H1 (cell line): ENCODE measurements at regions not wholly inside any gene's neighbourhood (a gene's known extent, or its start where the extent isn't known, plus 50 kb on each side); places are given as distances from the start of the nearest gene placed in this dataset.

Experiments used
- CTCF ChIA-PET: fragments of 300-600 bp; sonication (Branson Sonifier 250); formaldehyde crosslinking; loops from one replicate; lab custom pipeline; 2021; ENCODE audit not compliant: partially characterized antibody; lab: Charles Lee
- POLR2A ChIA-PET: fragments of 300-600 bp; sonication (Branson Sonifier 250); formaldehyde crosslinking; loops from one replicate; lab custom pipeline; 2021; ENCODE audit warnings: inconsistent platforms; ENCODE audit not compliant: partially characterized antibody; lab: Charles Lee
- DNase-seq, 2 experiments: peaks; one replicate each; pipeline versions ENCODE4 v3.0.0 to v3.0.0-alpha.2; 2010 to 2022; ENCODE audit warnings: low spot score in 2 of 2, low read depth in 1 of 2, mixed read lengths in 1 of 2
- FAIRE-seq: peaks from 2 replicates; lab custom pipeline; 2011; peaks lifted over from hg19 to GRCh38; lab: Jason Lieb, UNC
- H2AFZ ChIP-seq: 2 replicates; pipeline ENCODE4 v1.8.1; 2012; ENCODE audit warnings: low read length, inconsistent platforms
- H2AK5ac ChIP-seq: 2 replicates; pipeline ENCODE4 v1.6.1; 2013; ENCODE audit warnings: low read depth, low read length
- H2BK120ac ChIP-seq: replicated peaks from 2 replicates; pipeline ENCODE3; 2013; ENCODE audit warnings: low read depth, low read length, inconsistent platforms
- H2BK12ac ChIP-seq: 2 replicates; pipeline ENCODE4 v1.6.1; 2013; ENCODE audit warnings: low read depth, low read length
- H2BK15ac ChIP-seq: 2 replicates; pipeline ENCODE4 v1.6.1; 2013; ENCODE audit warnings: low read length
- H2BK20ac ChIP-seq: 2 replicates; pipeline ENCODE4 v1.6.1; 2013; ENCODE audit warnings: low read length
- H2BK5ac ChIP-seq: 2 replicates; pipeline ENCODE4 v1.6.1; 2013; ENCODE audit warnings: low read depth, low read length
- H3K14ac ChIP-seq: 2 replicates; pipeline ENCODE4 v1.6.1; 2013; ENCODE audit warnings: inconsistent platforms; ENCODE audit not compliant: insufficient read length
- H3K18ac ChIP-seq: 2 replicates; pipeline ENCODE4 v1.6.1; 2013; ENCODE audit warnings: low read length; ENCODE audit errors: extremely low read depth
- H3K23ac ChIP-seq: 2 replicates; pipeline ENCODE4 v1.6.1; 2013; ENCODE audit warnings: inconsistent platforms; ENCODE audit not compliant: insufficient read length
- H3K23me2 ChIP-seq: 2 replicates; pipeline ENCODE4 v1.6.1; 2013; ENCODE audit warnings: low read depth, low read length
- H3K27ac ChIP-seq: 2 replicates; pipeline ENCODE4 v1.6.1; 2011; ENCODE audit warnings: low read depth, low read length, inconsistent platforms
- H3K27me3 ChIP-seq, 4 experiments: replicated peaks in 1 of 4; 1 replicate in 1 of 4; 2 replicates in 3 of 4; pipeline versions ENCODE4 v1.6.1 to v1.8.1; 2011 to 2013; ENCODE audit warnings: low read length in 3 of 4, mild to moderate bottlenecking in 3 of 4, inconsistent platforms in 2 of 4, mixed read lengths in 2 of 4, moderate library complexity in 1 of 4; ENCODE audit not compliant: control insufficient read depth in 3 of 4, insufficient read depth in 3 of 4; ENCODE audit errors: extremely low read depth in 1 of 4
- H3K36me3 ChIP-seq, 4 experiments: 2 replicates each; pipeline versions ENCODE4 v1.6.1 to v1.8.1; 2011 to 2013; ENCODE audit warnings: mild to moderate bottlenecking in 4 of 4, low read length in 3 of 4, moderate library complexity in 2 of 4, control low read depth in 1 of 4, inconsistent platforms in 1 of 4; ENCODE audit not compliant: insufficient read depth in 4 of 4, control insufficient read depth in 2 of 4
- H3K4ac ChIP-seq: replicated peaks from 2 replicates; pipeline ENCODE3; 2013; ENCODE audit warnings: low read length, low read depth, mixed read lengths, inconsistent platforms; ENCODE audit not compliant: insufficient read length
- H3K4me1 ChIP-seq, 4 experiments: replicated peaks in 1 of 4; 1 replicate in 1 of 4; 2 replicates in 3 of 4; pipeline versions ENCODE4 v1.6.1 to v1.8.1; 2011 to 2013; ENCODE audit warnings: low read length in 3 of 4, inconsistent platforms in 2 of 4, mixed read lengths in 1 of 4; ENCODE audit not compliant: insufficient read depth in 4 of 4, control insufficient read depth in 3 of 4
- H3K4me2 ChIP-seq, 2 experiments: 2 replicates each; pipeline versions ENCODE4 v1.6.1 to v1.8.1; 2011 to 2013; ENCODE audit warnings: low read depth in 2 of 2, low read length in 2 of 2, control low read depth in 1 of 2, inconsistent platforms in 1 of 2, mild to moderate bottlenecking in 1 of 2; ENCODE audit not compliant: insufficient read depth in 1 of 2
- H3K4me3 ChIP-seq, 4 experiments: fragments of 200-600, 300-600 bp in 1 of 4; sonication (generic), shearing (Covaris generic), sonication (Bioruptor Twin) in 1 of 4; 2 replicates each; pipeline versions ENCODE4 v1.5.1 to v1.8.1; 2011 to 2016; ENCODE audit warnings: low read length in 4 of 4, low read depth in 3 of 4, control low read depth in 2 of 4, inconsistent platforms in 2 of 4, mild to moderate bottlenecking in 2 of 4, mixed read lengths in 1 of 4, moderate library complexity in 1 of 4; ENCODE audit not compliant: insufficient read depth in 2 of 4; ENCODE audit errors: extremely low read depth in 1 of 4
- H3K56ac ChIP-seq: replicated peaks from 2 replicates; pipeline ENCODE3; 2013; ENCODE audit warnings: low read depth, mild to moderate bottlenecking, mixed read lengths, low read length, inconsistent platforms; ENCODE audit not compliant: insufficient read length
- H3K79me1 ChIP-seq: 2 replicates; pipeline ENCODE4 v1.6.1; 2013; ENCODE audit warnings: low read depth, low read length, control low read depth
- H3K79me2 ChIP-seq, 2 experiments: 2 replicates each; pipeline versions ENCODE4 v1.6.1 to v1.8.1; 2012 to 2013; ENCODE audit warnings: low read length in 2 of 2, mild to moderate bottlenecking in 2 of 2, inconsistent platforms in 1 of 2; ENCODE audit not compliant: insufficient read depth in 2 of 2, control insufficient read depth in 1 of 2
- H3K9ac ChIP-seq, 4 experiments: replicated peaks in 1 of 4; 1 replicate in 1 of 4; 2 replicates in 3 of 4; pipeline versions ENCODE4 v1.6.1 to v1.8.1; 2011 to 2013; ENCODE audit warnings: low read depth in 3 of 4, low read length in 3 of 4, control low read depth in 2 of 4, mild to moderate bottlenecking in 2 of 4, moderate library complexity in 2 of 4, inconsistent platforms in 1 of 4; ENCODE audit errors: extremely low read depth in 1 of 4
- H3K9me3 ChIP-seq, 2 experiments: 2 replicates each; pipeline versions ENCODE4 v1.6.1 to v1.8.1; 2012 to 2013; ENCODE audit warnings: mild to moderate bottlenecking in 2 of 2, moderate library complexity in 2 of 2, control low read depth in 1 of 2, inconsistent platforms in 1 of 2, low read depth in 1 of 2, low read length in 1 of 2, mixed read lengths in 1 of 2; ENCODE audit not compliant: insufficient read depth in 2 of 2
- H4K20me1 ChIP-seq, 2 experiments: replicated peaks in 1 of 2; 2 replicates each; pipeline versions ENCODE3 to v1.8.1; 2011 to 2013; ENCODE audit warnings: inconsistent platforms in 2 of 2, low read length in 2 of 2, mild to moderate bottlenecking in 1 of 2; ENCODE audit not compliant: insufficient read depth in 2 of 2, control insufficient read depth in 1 of 2
- H4K5ac ChIP-seq: 2 replicates; pipeline ENCODE4 v1.6.1; 2013; ENCODE audit warnings: low read length, low read depth, mixed read lengths, inconsistent platforms; ENCODE audit not compliant: insufficient read length
- H4K8ac ChIP-seq: 2 replicates; pipeline ENCODE4 v1.8.0; 2013; ENCODE audit warnings: mild to moderate bottlenecking, moderate library complexity, low read length, inconsistent platforms; ENCODE audit not compliant: insufficient read depth; ENCODE audit errors: extremely low read depth
- H4K91ac ChIP-seq: replicated peaks from 2 replicates; pipeline ENCODE3; 2013; ENCODE audit warnings: low read length, mixed read lengths, inconsistent platforms; ENCODE audit not compliant: insufficient read length
- ASH2L ChIP-seq: fragments of 200-600, 300-600 bp; sonication (generic); IDR thresholded peaks from one replicate; pipeline ENCODE4 v1.7.1; 2017; ENCODE audit warnings: low read length
- ATF2 ChIP-seq: IDR thresholded peaks from 2 replicates; pipeline ENCODE4 v1.6.1; 2012; ENCODE audit warnings: low read length, inconsistent platforms
- CBX5 ChIP-seq: fragments of 300-800, 300-1000 bp; sonication (generic); IDR thresholded peaks from 2 replicates; pipeline ENCODE4 v1.7.1; 2016; ENCODE audit warnings: antibody characterized with exemption, low read length, low read depth
- CEBPB ChIP-seq: IDR thresholded peaks from 2 replicates; pipeline ENCODE4 v1.6.1; 2012; ENCODE audit warnings: low read depth, low read length
- CHD1 ChIP-seq: IDR thresholded peaks from 2 replicates; pipeline ENCODE4 v1.6.1; 2012; ENCODE audit warnings: low read depth, low read length, improper control_type of control experiment
- CREB1 ChIP-seq: IDR thresholded peaks from 2 replicates; pipeline ENCODE4 v1.6.1; 2012; ENCODE audit warnings: inconsistent platforms
- MAX ChIP-seq: IDR thresholded peaks from 2 replicates; pipeline ENCODE4 v1.6.1; 2012; ENCODE audit warnings: inconsistent platforms
- RBBP5 ChIP-seq: IDR thresholded peaks from 2 replicates; pipeline ENCODE4 v1.7.1; 2012; ENCODE audit warnings: low read depth, mild to moderate bottlenecking, inconsistent platforms, low read length, moderate library complexity, borderline replicate concordance
- WGBS, 2 experiments: shearing (Covaris generic) in 1 of 2; methylation state at CpG; one replicate each; pipeline versions ENCODE4 v1.1.6 to v1.1.7; 2013 to 2015; ENCODE audit warnings: low lambda C conversion rate in 2 of 2, mixed read lengths in 2 of 2, inconsistent platforms in 1 of 2, low coverage in 1 of 2, missing lambda C conversion rate in 1 of 2; ENCODE audit not compliant: insufficient replicate concordance in 2 of 2, insufficient coverage in 1 of 2, insufficient read length in 1 of 2; ENCODE audit errors: extremely low coverage in 1 of 2, missing lambda C conversion rate in 1 of 2; 5-methylcytosine and 5-hydroxymethylcytosine counted together
- TF ChIP-seq, protein P1 (sequence below): IDR thresholded peaks from 2 replicates; pipeline ENCODE4 v1.6.1; 2012; ENCODE audit warnings: inconsistent platforms

GRCh38 chr6:156719720-156720563, 57.2 kb upstream of the ARID1B start:
- H3K56ac ChIP-seq: peak overlapping the region; percentile 60
- H4K5ac ChIP-seq: peak overlapping the region; percentile 69
- H2BK20ac ChIP-seq: peak overlapping the region; percentile 98
- H3K18ac ChIP-seq: peak overlapping the region; percentile 93
- peak overlapping the region; percentile 95 for H2BK120ac ChIP-seq
- H3K4ac ChIP-seq: peak overlapping the region; percentile 80
- peak overlapping the region; percentile 99 for H4K91ac ChIP-seq
- H3K9ac ChIP-seq: no peak overlapping the region
- H3K36me3 ChIP-seq: no peaks in the 10 kb centered on the region
- ChIA-PET CTCF (interaction anchor here (0.6 to 1.9 kb wide), 8 partner anchors 11 to 254 kb away, joined by 3 to 8 read pairs (median 3); no protein-coding TSS in a partner anchor), POLR2A (interaction anchor here (1.6 kb wide), 2 partner anchors 11 to 369 kb away, joined by 3 to 4 read pairs; no protein-coding TSS in a partner anchor)
- FAIRE-seq (no peak), DNase-seq (peak in 1 of 2 experiments; percentile 66)
- peak overlapping the region; percentile 96 for H2BK5ac ChIP-seq
- H3K27ac ChIP-seq: peak overlapping the region; percentile 43; the same call in 1 of the 2 replicates
- H3K14ac ChIP-seq: no peak overlapping the region
- H3K27me3 ChIP-seq: no peaks in the 10 kb centered on the region
- no peak overlapping the region for H3K23ac ChIP-seq
- no peaks in the 10 kb centered on the region for H3K79me1 ChIP-seq
- peak overlapping the region; percentile 98; the same call in 1 of the 2 replicates for H2BK15ac ChIP-seq
- peaks cover 14 to 28% (median 24%) of the 10 kb centered on the region in 4 experiments; a peak in 6 of 7 replicates for H3K4me1 ChIP-seq
- TF ChIP-seq CBX5 (no peak), MAX (peak; percentile 73), CREB1 (0 out of 2 replicates have a peak, but pooled peaks have one; percentile 3), CHD1 (no peak), ASH2L (peak; percentile 62), ATF2 (no peak), RBBP5 (0 out of 2 replicates have a peak, but pooled peaks have one; percentile 32), CEBPB (peak; percentile 93)
- TF ChIP-seq, protein P1, sequence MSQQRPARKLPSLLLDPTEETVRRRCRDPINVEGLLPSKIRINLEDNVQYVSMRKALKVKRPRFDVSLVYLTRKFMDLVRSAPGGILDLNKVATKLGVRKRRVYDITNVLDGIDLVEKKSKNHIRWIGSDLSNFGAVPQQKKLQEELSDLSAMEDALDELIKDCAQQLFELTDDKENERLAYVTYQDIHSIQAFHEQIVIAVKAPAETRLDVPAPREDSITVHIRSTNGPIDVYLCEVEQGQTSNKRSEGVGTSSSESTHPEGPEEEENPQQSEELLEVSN: peak; percentile 77
- peak overlapping the region; percentile 100 for H2BK12ac ChIP-seq
- no peaks in the 10 kb centered on the region for H3K79me2 ChIP-seq
- H3K9me3 ChIP-seq: no peaks in the 10 kb centered on the region
- no peaks in the 10 kb centered on the region; the same call in 1 of the 2 replicates for H3K23me2 ChIP-seq
- no peaks in the 10 kb centered on the region for H4K20me1 ChIP-seq
- H2AK5ac ChIP-seq: peak overlapping the region; percentile 87; the same call in 1 of the 2 replicates
- H2AFZ ChIP-seq: peak overlapping the region; percentile 76; the same call in 1 of the 2 replicates
- peak overlapping the region in 1 of 4 experiments; percentile 3; a peak in 2 of 8 replicates for H3K4me3 ChIP-seq
- WGBS, 2 experiments: 38% methylated on average over 50 of the region's 50 CpGs; no CpG with 5 or more reads in 1 of the 2 experiments
- H4K8ac ChIP-seq: peak overlapping the region; percentile 76; the same call in 1 of the 2 replicates
- peak overlapping the region; percentile 24 to 33; a peak in 2 of 4 replicates for H3K4me2 ChIP-seq
